Activated CD4-positive, alpha-beta memory T cell treated with anti-CD3 and anti-CD28 coated beads for 36 hours (primary cell): ENCODE measurements at regions not wholly inside any gene's neighbourhood (a gene's known extent, or its start where the extent isn't known, plus 50 kb on each side); places are given as distances from the start of the nearest gene placed in this dataset.

ENCODE experiments used
- CTCF ChIA-PET: fragments of 350-600 bp; sonication (Branson Sonifier 250); formaldehyde crosslinking; loops from one replicate; lab custom pipeline; 2021; ENCODE audit warnings: antibody characterized with exemption, inconsistent platforms; lab: Charles Lee
- POLR2A ChIA-PET: fragments of 350-600 bp; sonication (Branson Sonifier 250); formaldehyde crosslinking; loops from one replicate; lab custom pipeline; 2021; ENCODE audit warnings: antibody characterized with exemption; lab: Charles Lee
- DNase-seq: peaks from one replicate; pipeline ENCODE4 v3.0.0-alpha.2; 2020
- H3K27ac Mint-ChIP-seq: one replicate; pipeline ENCODE4 v1.8.0; 2021; ENCODE audit warnings: mixed read lengths
- H3K27me3 Mint-ChIP-seq: one replicate; pipeline ENCODE4 v1.8.0; 2021; ENCODE audit warnings: mixed read lengths
- H3K36me3 Mint-ChIP-seq: one replicate; pipeline ENCODE4 v1.8.0; 2021; ENCODE audit warnings: mixed read lengths
- H3K4me1 Mint-ChIP-seq: one replicate; pipeline ENCODE4 v1.8.0; 2021; ENCODE audit warnings: low read depth, mixed read lengths
- H3K4me3 Mint-ChIP-seq: one replicate; pipeline ENCODE4 v1.8.0; 2021; ENCODE audit warnings: mild to moderate bottlenecking, mixed read lengths
- H3K9me3 Mint-ChIP-seq: one replicate; pipeline ENCODE4 v1.8.0; 2021; ENCODE audit warnings: mixed read lengths
- intact Hi-C: fragments of 100-400 bp; cut with micrococcal nuclease; formaldehyde crosslinking; loops from one replicate; pipeline ENCODE4 v1.15.1; 2023

DNA sequence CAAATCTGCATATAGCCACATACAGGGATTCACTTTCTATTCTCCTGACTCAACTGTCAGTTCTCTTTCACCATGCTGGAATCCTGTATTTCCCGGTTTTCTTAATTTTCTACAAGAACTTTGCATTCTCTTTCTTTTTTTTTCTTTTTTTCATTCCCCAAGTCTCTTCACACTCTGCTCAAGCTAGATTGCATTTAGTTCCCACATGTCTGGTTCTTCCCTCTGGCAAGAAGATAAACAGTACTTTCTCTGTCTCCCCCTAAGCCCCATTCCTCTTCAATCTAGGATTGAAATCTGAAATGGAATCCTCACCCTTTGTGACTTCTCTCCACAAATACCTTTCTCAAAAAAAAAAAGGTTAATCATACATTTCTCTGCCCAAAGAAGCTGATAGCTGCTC lies 64.2 kb upstream of the SLC12A2 start:
- no peaks in the 10 kb centered on the region for H3K9me3 Mint-ChIP-seq
- DNase-seq: no peak
- intact Hi-C loops: no loop called here
- H3K27ac Mint-ChIP-seq: no peak overlapping the region
- no peak overlapping the region for H3K4me3 Mint-ChIP-seq
- H3K36me3 Mint-ChIP-seq: peaks cover 4% of the 10 kb centered on the region
- no peaks in the 10 kb centered on the region for H3K27me3 Mint-ChIP-seq
- POLR2A ChIA-PET: no interaction called here
- H3K4me1 Mint-ChIP-seq: no peaks in the 10 kb centered on the region
- CTCF ChIA-PET: no interaction called here

DNA sequence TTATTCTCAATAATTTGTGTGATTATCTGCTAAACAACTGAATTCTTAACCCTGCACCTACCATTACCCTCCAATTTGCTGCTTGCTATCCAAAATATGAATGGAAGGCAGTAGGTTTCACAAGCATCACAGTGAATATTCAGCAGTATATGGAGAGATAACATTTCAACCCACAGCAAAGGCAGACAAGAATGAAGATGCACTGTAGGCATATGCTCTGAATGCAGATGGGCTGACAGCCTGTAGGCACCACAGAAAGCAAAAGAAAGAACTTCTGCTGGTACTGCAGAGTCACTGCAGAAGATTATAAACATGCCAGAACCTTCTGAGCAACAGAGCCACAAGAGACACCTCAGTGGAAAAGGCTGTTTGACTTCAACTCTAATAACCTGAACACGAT lies 63.6 kb upstream of the SLC12A2 start:
- POLR2A ChIA-PET: no interaction called here
- no peak for DNase-seq
- H3K4me3 Mint-ChIP-seq: no peak overlapping the region

DNA sequence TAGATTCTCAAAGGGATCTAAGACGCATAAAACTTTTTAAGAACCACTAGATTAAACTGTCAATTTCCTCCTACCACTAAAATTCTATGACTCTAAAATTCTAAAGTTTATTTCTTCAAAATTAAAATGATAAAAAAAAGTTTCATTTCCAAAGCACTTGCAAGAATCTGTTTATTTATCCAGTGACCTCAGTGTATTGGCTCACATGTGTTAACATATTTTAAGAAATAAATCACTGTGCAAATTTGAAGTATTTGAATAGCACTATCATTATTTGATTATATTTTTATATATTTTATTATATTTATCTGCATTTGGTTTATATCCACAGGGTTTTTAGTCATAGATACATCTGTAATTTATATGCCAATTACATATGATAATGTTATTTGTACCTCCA lies 62.2 kb upstream of the SLC12A2 start:
- POLR2A ChIA-PET: no interaction called here
- Mint-ChIP-seq H3K4me1 (no peaks in the 10 kb centered on the region), H3K27ac (no peak overlapping the region), H3K4me3 (no peak overlapping the region), H3K27me3 (no peaks in the 10 kb centered on the region), H3K9me3 (no peaks in the 10 kb centered on the region), H3K36me3 (peaks cover 4% of the 10 kb centered on the region)
- no peak for DNase-seq
- CTCF ChIA-PET: interaction anchor here (0.7 kb wide), 1 partner anchor 1755 kb away, joined by 4 read pairs; no protein-coding TSS in a partner anchor
- intact Hi-C loops: no loop called here

More for the DNA sequence above, 63.6 kb upstream of the SLC12A2 start:
- intact Hi-C loops: no loop called here
- H3K36me3 Mint-ChIP-seq: peaks cover 4% of the 10 kb centered on the region
- no peaks in the 10 kb centered on the region for H3K9me3 Mint-ChIP-seq
- H3K27ac Mint-ChIP-seq: no peak overlapping the region
- H3K27me3 Mint-ChIP-seq: no peaks in the 10 kb centered on the region
- CTCF ChIA-PET: no interaction called here
- H3K4me1 Mint-ChIP-seq: no peaks in the 10 kb centered on the region
